Right ventricle myocardium inferior (tissue), 1 donor: ENCODE measurements at regions not wholly inside any gene's neighbourhood (a gene's known extent, or its start where the extent isn't known, plus 50 kb on each side); places are given as distances from the start of the nearest gene placed in this dataset.

Experiments used
- ATAC-seq: fragments of 200-7000 bp; cut with Tn5 transposase; one replicate; pipeline ENCODE4 v1.9.1; 2020; ENCODE audit warnings: mild to moderate bottlenecking, moderate library complexity
- DNase-seq: peaks from one replicate; pipeline ENCODE4 v3.0.0; 2021; ENCODE audit errors: missing footprints
- intact Hi-C: fragments of 100-400 bp; cut with DNase I; formaldehyde crosslinking; loops from one replicate; pipeline ENCODE4 v1.11.0; 2022
- donor health status: DM: no; HTN: yes; CAD: no; lungs with severe emphysema.

- no peak for DNase-seq
- intact Hi-C loops: no loop called here
- ATAC-seq: no peak
These were observed 255.6 kb downstream of the PREX1 start for GRCh38 chr20:48571949-48572847.

GRCh38 chr20:48569679-48570078 lies 258.1 kb downstream of the PREX1 start:
- intact Hi-C loops: no loop called here
- DNase-seq (no peak), ATAC-seq (no peak)

GRCh38 chr20:48568520-48568919 lies 259.3 kb downstream of the PREX1 start:
- intact Hi-C loops: no loop called here

GRCh38 chr20:48567145-48567544 lies 260.7 kb downstream of the PREX1 start:
- DNase-seq (no peak), ATAC-seq (no peak)
- intact Hi-C loops: no loop called here

More at GRCh38 chr20:48568520-48568919, 259.3 kb downstream of the PREX1 start:
- ATAC-seq: no peak
- DNase-seq: no peak

GRCh38 chr20:48564982-48565539 lies 262.7 kb downstream of the PREX1 start:
- ATAC-seq (no peak), DNase-seq (no peak)
- intact Hi-C loops: no loop called here

GRCh38 chr20:48563191-48563870 lies 264.5 kb downstream of the PREX1 start:
- ATAC-seq: no peak
- intact Hi-C loops: no loop called here
- no peak for DNase-seq

GRCh38 chr20:48562586-48563116 lies 265.1 kb downstream of the PREX1 start:
- ATAC-seq (no peak), DNase-seq (no peak)
- intact Hi-C loops: no loop called here

GRCh38 chr20:48558906-48559305 lies 268.9 kb downstream of the PREX1 start:
- no peak for ATAC-seq
- intact Hi-C loops: no loop called here
- no peak for DNase-seq

GRCh38 chr20:48557380-48557779 lies 270.4 kb downstream of the PREX1 start:
- DNase-seq: no peak
- no peak for ATAC-seq
- intact Hi-C loops: no loop called here

GRCh38 chr20:48556956-48557355 lies 270.8 kb downstream of the PREX1 start:
- no peak for ATAC-seq
- DNase-seq: no peak
- intact Hi-C loops: no loop called here

GRCh38 chr20:48552550-48552949 lies 275.2 kb downstream of the PREX1 start:
- DNase-seq: no peak
- no peak for ATAC-seq

GRCh38 chr20:48550814-48551213 lies 277.0 kb downstream of the PREX1 start:
- DNase-seq (no peak), ATAC-seq (no peak)
- intact Hi-C loops: no loop called here

More at GRCh38 chr20:48552550-48552949, 275.2 kb downstream of the PREX1 start:
- intact Hi-C loops: no loop called here

- ATAC-seq (no peak), DNase-seq (no peak)
- intact Hi-C loops: no loop called here
These were observed 280.1 kb downstream of the PREX1 start for GRCh38 chr20:48547664-48548063.

- DNase-seq (no peak), ATAC-seq (no peak)
- intact Hi-C loops: no loop called here
These were observed 283.1 kb downstream of the PREX1 start for GRCh38 chr20:48544402-48545339.

- ATAC-seq (no peak), DNase-seq (no peak)
- intact Hi-C loops: no loop called here
These were observed 286.2 kb downstream of the PREX1 start for GRCh38 chr20:48541581-48542071.

- ATAC-seq (no peak), DNase-seq (no peak)
- intact Hi-C loops: no loop called here
These were observed 288.9 kb downstream of the PREX1 start for GRCh38 chr20:48538856-48539255.

GRCh38 chr20:48538058-48538825 lies 289.6 kb downstream of the PREX1 start:
- DNase-seq (no peak), ATAC-seq (no peak)
- intact Hi-C loops: no loop called here

GRCh38 chr20:48536206-48536605 lies 291.6 kb downstream of the PREX1 start:
- ATAC-seq: no peak
- intact Hi-C loops: no loop called here
- DNase-seq: no peak
